HEK293 (cell line): ENCODE measurements at regions not wholly inside any gene's neighbourhood (a gene's known extent, or its start where the extent isn't known, plus 50 kb on each side); places are given as distances from the start of the nearest gene placed in this dataset.

Source experiments
- CTCF ChIP-seq: fragments of 450-650 bp; formaldehyde crosslinking; IDR thresholded peaks from 2 replicates; pipeline ENCODE4 v1.5.1; 2016; ENCODE audit warnings: missing biosample characterization, missing genetic modification characterization
- EGR2 ChIP-seq: fragments of 450-650 bp; formaldehyde crosslinking; IDR thresholded peaks from 2 replicates; pipeline ENCODE4 v1.5.1; 2016; ENCODE audit warnings: low read depth, missing biosample characterization, missing genetic modification characterization
- PRDM1 ChIP-seq: fragments of 450-650 bp; formaldehyde crosslinking; IDR thresholded peaks from 2 replicates; pipeline ENCODE4; 2016; ENCODE audit warnings: missing biosample characterization, missing genetic modification characterization
- RBAK ChIP-seq: fragments of 450-650 bp; formaldehyde crosslinking; IDR thresholded peaks from 2 replicates; pipeline ENCODE4 v1.5.1; 2016; ENCODE audit warnings: missing biosample characterization, missing genetic modification characterization
- REST ChIP-seq: fragments of 450-650 bp; formaldehyde crosslinking; IDR thresholded peaks from 2 replicates; pipeline ENCODE4 v1.5.1; 2016; ENCODE audit warnings: missing biosample characterization, missing genetic modification characterization
- YY1 ChIP-seq: fragments of 450-650 bp; formaldehyde crosslinking; IDR thresholded peaks from 2 replicates; pipeline ENCODE4 v1.5.1; 2018; ENCODE audit warnings: missing biosample characterization, missing genetic modification characterization
- ZEB2 ChIP-seq: fragments of 450-650 bp; formaldehyde crosslinking; IDR thresholded peaks from 2 replicates; pipeline ENCODE4 v1.5.1; 2016; ENCODE audit warnings: missing biosample characterization, missing genetic modification characterization
- ZFHX2 ChIP-seq: fragments of 450-650 bp; formaldehyde crosslinking; conservative IDR thresholded peaks from 2 replicates; pipeline ENCODE4 v1.5.1; 2016; ENCODE audit warnings: missing biosample characterization, missing genetic modification characterization
- ZNF121 ChIP-seq: fragments of 450-650 bp; formaldehyde crosslinking; IDR thresholded peaks from 2 replicates; pipeline ENCODE4 v1.5.1; 2016; ENCODE audit warnings: missing biosample characterization, missing genetic modification characterization
- ZNF19 ChIP-seq: fragments of 450-650 bp; formaldehyde crosslinking; IDR thresholded peaks from 2 replicates; pipeline ENCODE4; 2016; ENCODE audit warnings: missing biosample characterization, missing genetic modification characterization, low read depth
- ZNF433 ChIP-seq: fragments of 450-650 bp; formaldehyde crosslinking; IDR thresholded peaks from 2 replicates; pipeline ENCODE4 v1.5.1; 2016; ENCODE audit warnings: missing biosample characterization, missing genetic modification characterization, low read depth
- ZNF449 ChIP-seq: fragments of 450-650 bp; formaldehyde crosslinking; IDR thresholded peaks from 2 replicates; pipeline ENCODE4 v1.5.1; 2017; ENCODE audit warnings: missing biosample characterization, mild to moderate bottlenecking, missing genetic modification characterization, moderate library complexity
- ZSCAN23 ChIP-seq: fragments of 450-650 bp; formaldehyde crosslinking; IDR thresholded peaks from 2 replicates; pipeline ENCODE4 v1.5.1; 2016; ENCODE audit warnings: missing biosample characterization, missing genetic modification characterization

- no peak for TF ChIP-seq ZNF19 (tag by site-specific recombination)
- TF ChIP-seq RBAK, result no peak
- TF ChIP-seq EGR2 (tag by site-specific recombination), result no peak
- TF ChIP-seq CTCF (tag by site-specific recombination), result no peak
- no peak for TF ChIP-seq PRDM1 (tag by site-specific recombination)
- TF ChIP-seq ZFHX2 (tag by site-specific recombination), result no peak
- TF ChIP-seq ZSCAN23 (tag by site-specific recombination), result no peak
- no peak for TF ChIP-seq ZEB2 (tag by site-specific recombination)
- TF ChIP-seq ZNF121 (tag by site-specific recombination), result no peak
- TF ChIP-seq ZNF433 (tag by site-specific recombination), result no peak
- no peak for TF ChIP-seq REST (tag by site-specific recombination)
- no peak for TF ChIP-seq YY1 (tag by site-specific recombination)
- no peak for TF ChIP-seq ZNF449 (tag by site-specific recombination)
Observed at GRCh38 chr9:110121170-110121569, 86.8 kb downstream of the C9orf152 start.
